NCI-H2196 treated with DMSO at 0.1 percent for 48 hours (cell line): ENCODE measurements at regions not wholly inside any gene's neighbourhood (a gene's known extent, or its start where the extent isn't known, plus 50 kb on each side); places are given as distances from the start of the nearest gene placed in this dataset.
"Not testable (repeated sequence)": the region's sequence is repeated elsewhere in the genome, so short reads cannot be mapped to it uniquely, and the experiment has no call there.

Experiments used
- DNase-seq: peaks from one replicate; lab custom pipeline; 2025; ENCODE audit not compliant: unreplicated experiment; lab: John Stamatoyannopoulos, UW

- DNase-seq, result not testable (repeated sequence)
Measured at GRCh38 chr5:100066020-100066419, 469.2 kb upstream of the FAM174A start.

GRCh38 chr5:100043475-100043874 is 491.7 kb upstream of the FAM174A start:
- no peak for DNase-seq

- no peak for DNase-seq
Measured at GRCh38 chr5:100026606-100027005, 508.6 kb upstream of the FAM174A start.

GRCh38 chr5:100023536-100023935 is 511.6 kb upstream of the FAM174A start:
- DNase-seq, result no peak

- DNase-seq, result no peak
Measured at GRCh38 chr5:100017520-100018262, 517.5 kb upstream of the FAM174A start.

GRCh38 chr5:100013305-100013704 is 521.9 kb upstream of the FAM174A start:
- DNase-seq, result not testable (repeated sequence)

GRCh38 chr5:100011160-100011559 is 524.0 kb upstream of the FAM174A start:
- not testable (repeated sequence) for DNase-seq

GRCh38 chr5:100004969-100005368 is 530.2 kb upstream of the FAM174A start:
- DNase-seq, result no peak

GRCh38 chr5:99998319-99998718 is 536.9 kb upstream of the FAM174A start:
- DNase-seq, result no peak

GRCh38 chr5:99995407-99995806 is 539.8 kb upstream of the FAM174A start:
- no peak for DNase-seq

- no peak for DNase-seq
Measured at GRCh38 chr5:99973779-99974178, 561.4 kb upstream of the FAM174A start.

GRCh38 chr5:99955962-99956361 is 579.2 kb upstream of the FAM174A start:
- DNase-seq, result no peak

GRCh38 chr5:99955006-99955405 is 580.2 kb upstream of the FAM174A start:
- no peak for DNase-seq

- no peak for DNase-seq
Measured at GRCh38 chr5:99949969-99950524, 585.1 kb upstream of the FAM174A start.

GRCh38 chr5:99949361-99949760 is 585.8 kb upstream of the FAM174A start:
- no peak for DNase-seq

- no peak for DNase-seq
Measured at GRCh38 chr5:99948850-99949249, 586.3 kb upstream of the FAM174A start.

GRCh38 chr5:99945478-99946442 is 589.4 kb upstream of the FAM174A start:
- DNase-seq, result no peak

GRCh38 chr5:99940540-99940939 is 594.6 kb upstream of the FAM174A start:
- no peak for DNase-seq

GRCh38 chr5:99936911-99937310 is 598.3 kb upstream of the FAM174A start:
- no peak for DNase-seq

- no peak for DNase-seq
Measured at GRCh38 chr5:99929806-99930135, 605.4 kb upstream of the FAM174A start.

GRCh38 chr5:99929067-99929805 is 605.9 kb upstream of the FAM174A start:
- DNase-seq, result no peak
